SH-SY5Y (cell line): ENCODE measurements at regions not wholly inside any gene's neighbourhood (a gene's known extent, or its start where the extent isn't known, plus 50 kb on each side); places are given as distances from the start of the nearest gene placed in this dataset.

Source experiments
- GATA2 ChIP-seq: IDR thresholded peaks from 2 replicates; pipeline ENCODE4 v1.6.1; 2011; ENCODE audit warnings: mild to moderate bottlenecking, low read depth, low read length
- GATA3 ChIP-seq: IDR thresholded peaks from 2 replicates; pipeline ENCODE4 v1.6.1; 2011; ENCODE audit warnings: low read depth, mild to moderate bottlenecking, low read length, moderate library complexity

GRCh38 chr3:71862371-71863140 lies 77.6 kb upstream of the PROK2 start:
- TF ChIP-seq GATA3, result no peak
- TF ChIP-seq GATA2, result no peak

GRCh38 chr3:71859123-71859519 lies 74.2 kb upstream of the PROK2 start:
- TF ChIP-seq GATA2, result no peak
- TF ChIP-seq GATA3, result no peak

- TF ChIP-seq GATA2, result peak; percentile 5; the same call in 1 of the 2 replicates
- no peak for TF ChIP-seq GATA3
Observed at GRCh38 chr3:71858503-71859122, 73.7 kb upstream of the PROK2 start.

GRCh38 chr3:71857956-71858355 lies 73.0 kb upstream of the PROK2 start:
- no peak for TF ChIP-seq GATA2
- no peak for TF ChIP-seq GATA3

- no peak for TF ChIP-seq GATA3
- TF ChIP-seq GATA2, result no peak
Observed at GRCh38 chr3:71854706-71855105, 69.8 kb upstream of the PROK2 start.

GRCh38 chr3:71854096-71854495 lies 69.1 kb upstream of the PROK2 start:
- TF ChIP-seq GATA3 (no peak), GATA2 (no peak)

- TF ChIP-seq GATA3 (no peak), GATA2 (no peak)
Observed at GRCh38 chr3:71851878-71852277, 66.9 kb upstream of the PROK2 start.

- no peak for TF ChIP-seq GATA2
- no peak for TF ChIP-seq GATA3
Observed at GRCh38 chr3:71850654-71851053, 65.7 kb upstream of the PROK2 start.

- TF ChIP-seq GATA3 (no peak), GATA2 (no peak)
Observed at GRCh38 chr3:71849681-71850080, 64.7 kb upstream of the PROK2 start.

- TF ChIP-seq GATA2 (no peak), GATA3 (no peak)
Observed at GRCh38 chr3:71847794-71848193, 62.8 kb upstream of the PROK2 start.

GRCh38 chr3:71846185-71846584 lies 61.2 kb upstream of the PROK2 start:
- TF ChIP-seq GATA2 (no peak), GATA3 (no peak)

- no peak for TF ChIP-seq GATA3
- no peak for TF ChIP-seq GATA2
Observed at GRCh38 chr3:71843071-71843470, 58.1 kb upstream of the PROK2 start.

- no peak for TF ChIP-seq GATA3
- TF ChIP-seq GATA2, result no peak
Observed at GRCh38 chr3:71838406-71838805, 53.5 kb upstream of the PROK2 start.
